ENCODE measurements at regions not wholly inside any gene's neighbourhood (a gene's known extent, or its start where the extent isn't known, plus 50 kb on each side); places are given as distances from the start of the nearest gene placed in this dataset.
A peak's percentile ranks its signal among the peaks of the same experiment; 100 is the strongest.

GRCh38 chr13:76745261-76746200 lies 140.7 kb downstream of the KCTD12 start:
- TF ChIP-seq JUN (IDR thresholded peaks at IDR 0.05; ENCODE audit: borderline replicate concordance, insufficient read depth, insufficient read length, low read depth) (no peak), FOS (IDR thresholded peaks at IDR 0.05; ENCODE audit: borderline replicate concordance, insufficient read depth, low read length) (no peak), GATA2 (IDR thresholded peaks at IDR 0.05; ENCODE audit: insufficient read depth, insufficient read length, low read depth, low read length) (no peak), EZH2 (IDR thresholded peaks at IDR 0.05; ENCODE audit: borderline replicate concordance, low read depth, low read length, severe bottlenecking) (no peak), POLR2AphosphoS5 (IDR thresholded peaks at IDR 0.05; ENCODE audit: insufficient read depth, low read depth, low read length) (no peak), CTCF (IDR thresholded peaks at IDR 0.05; ENCODE audit: extremely low read depth in 1 of 2, insufficient read depth in 1 of 2, low read depth in 1 of 2, low read length in 2 of 2) (no peak), MYC (IDR thresholded peaks at IDR 0.05; ENCODE audit: low read depth, low read length) (no peak), MAX (IDR thresholded peaks at IDR 0.05; ENCODE audit: insufficient read depth, insufficient read length) (no peak), POLR2A (IDR thresholded peaks at IDR 0.05; ENCODE audit: low read depth, low read length) (no peak)
- POLR2A ChIA-PET, result no interaction called here
- FAIRE-seq (peak; percentile 37), DNase-seq (ENCODE audit: low read depth, low spot score) (peak; percentile 60)
- Histone ChIP-seq H4K20me1 (replicated peaks; ENCODE audit: control insufficient read depth, extremely low read depth, insufficient read depth, low read length) (no peaks in the 10 kb centered on the region), H3K4me2 (ENCODE audit: insufficient read depth, low read length) (peak overlapping the region; percentile 28), H3K27me3 (ENCODE audit: control insufficient read depth in 2 of 2, insufficient read depth in 2 of 2, low read length in 2 of 2) (no peaks in the 10 kb centered on the region), H3K36me3 (ENCODE audit: control insufficient read depth in 2 of 2, extremely low read depth in 1 of 2, insufficient read depth in 2 of 2, low read length in 2 of 2) (no peaks in the 10 kb centered on the region), H2AFZ (ENCODE audit: low read depth, low read length) (no peak overlapping the region), H3K4me3 (replicated peaks in 1 of 3; ENCODE audit: insufficient read depth in 1 of 3, low read depth in 1 of 3, low read length in 3 of 3) (no peak overlapping the region), H3K9me3 (replicated peaks; ENCODE audit: control insufficient read depth, insufficient read depth, low read length) (no peaks in the 10 kb centered on the region), H3K27ac (ENCODE audit: insufficient read depth, low read depth, low read length) (no peak overlapping the region), H3K9me1 (replicated peaks; ENCODE audit: control insufficient read depth, extremely low read depth, insufficient read depth, low read length) (no peaks in the 10 kb centered on the region), H3K79me2 (ENCODE audit: control insufficient read depth, insufficient read depth, low read length) (no peaks in the 10 kb centered on the region), H3K4me1 (ENCODE audit: control insufficient read depth, extremely low read depth, insufficient read depth, low read length) (peaks cover 7% of the 10 kb centered on the region), H3K9ac (replicated peaks; ENCODE audit: extremely low read depth, insufficient read depth, low read length) (no peak overlapping the region)
- BruUV-seq (replicated peaks), result no TSS peak
- intact Hi-C loops (cut with micrococcal nuclease), result no loop called here
- dilution Hi-C loops (cut with MboI; ENCODE audit: extremely low pct_ligation_motif_present, low sequenced_read_pairs), result no loop called here
- CTCF ChIA-PET, result interaction anchor here (0.9 kb wide), 1 partner anchor 139 kb away, joined by 5 read pairs; no protein-coding TSS in a partner anchor

Measured in endothelial cell of umbilical vein (primary cell).